Lower leg skin (tissue), 3 donors: ENCODE measurements at regions not wholly inside any gene's neighbourhood (a gene's known extent, or its start where the extent isn't known, plus 50 kb on each side); places are given as distances from the start of the nearest gene placed in this dataset.

Source experiments
- POLR2A ChIP-seq, 2 donors: fragments of 450-650 bp; IDR thresholded peaks; one replicate each; pipeline ENCODE4 v1.6.1; 2016 to 2017; ENCODE audit warnings: antibody characterized with exemption in 2 of 2, mild to moderate bottlenecking in 1 of 2, moderate library complexity in 1 of 2
- TF ChIP-seq, protein P1 (sequence below), 3 donors: fragments of 450-650 bp; IDR thresholded peaks; one replicate each; pipeline ENCODE4 v1.5.1; 2016; ENCODE audit warnings: antibody characterized with exemption in 3 of 3, mild to moderate bottlenecking in 3 of 3, moderate library complexity in 2 of 3

DNA sequence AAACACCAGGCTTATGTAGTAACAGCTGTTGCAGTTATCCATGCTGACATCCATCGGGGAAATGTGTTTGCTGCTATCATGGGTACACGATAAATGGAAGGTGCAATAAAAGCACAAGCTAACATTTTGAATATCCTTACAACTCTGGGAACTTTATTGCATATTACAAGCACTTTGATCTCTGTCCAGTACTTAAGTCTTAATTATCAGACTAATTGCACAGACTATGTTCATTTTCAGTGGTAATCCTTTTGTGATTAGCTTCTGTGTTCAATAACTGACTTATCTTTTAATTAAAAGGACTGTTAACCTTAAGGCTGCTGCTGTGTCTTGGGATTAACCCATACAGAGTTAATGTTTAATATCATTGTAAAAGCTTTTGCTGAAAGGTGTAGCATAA is 101.4 kb upstream of the ATP5MC3 start:
- TF ChIP-seq, protein P1, sequence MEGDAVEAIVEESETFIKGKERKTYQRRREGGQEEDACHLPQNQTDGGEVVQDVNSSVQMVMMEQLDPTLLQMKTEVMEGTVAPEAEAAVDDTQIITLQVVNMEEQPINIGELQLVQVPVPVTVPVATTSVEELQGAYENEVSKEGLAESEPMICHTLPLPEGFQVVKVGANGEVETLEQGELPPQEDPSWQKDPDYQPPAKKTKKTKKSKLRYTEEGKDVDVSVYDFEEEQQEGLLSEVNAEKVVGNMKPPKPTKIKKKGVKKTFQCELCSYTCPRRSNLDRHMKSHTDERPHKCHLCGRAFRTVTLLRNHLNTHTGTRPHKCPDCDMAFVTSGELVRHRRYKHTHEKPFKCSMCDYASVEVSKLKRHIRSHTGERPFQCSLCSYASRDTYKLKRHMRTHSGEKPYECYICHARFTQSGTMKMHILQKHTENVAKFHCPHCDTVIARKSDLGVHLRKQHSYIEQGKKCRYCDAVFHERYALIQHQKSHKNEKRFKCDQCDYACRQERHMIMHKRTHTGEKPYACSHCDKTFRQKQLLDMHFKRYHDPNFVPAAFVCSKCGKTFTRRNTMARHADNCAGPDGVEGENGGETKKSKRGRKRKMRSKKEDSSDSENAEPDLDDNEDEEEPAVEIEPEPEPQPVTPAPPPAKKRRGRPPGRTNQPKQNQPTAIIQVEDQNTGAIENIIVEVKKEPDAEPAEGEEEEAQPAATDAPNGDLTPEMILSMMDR (IDR thresholded peaks at IDR 0.05) = no peak
- TF ChIP-seq POLR2A (IDR thresholded peaks at IDR 0.05) = no peak
